Ascending aorta (tissue), 2 donors: ENCODE measurements at regions not wholly inside any gene's neighbourhood (a gene's known extent, or its start where the extent isn't known, plus 50 kb on each side); places are given as distances from the start of the nearest gene placed in this dataset.

ENCODE experiments used
- DNase-seq, 2 donors: peaks; one replicate each; pipeline ENCODE4 v3.0.0-alpha.2; 2019; ENCODE audit warnings: low spot score in 2 of 2
- H3K27ac ChIP-seq, 2 donors: fragments of 200-600 bp; sonication (generic); one replicate each; pipeline ENCODE4 v1.5.1; 2016 to 2017; ENCODE audit warnings: mild to moderate bottlenecking in 1 of 2
- H3K27me3 ChIP-seq: fragments of 200-600 bp; sonication (generic); one replicate; pipeline ENCODE4 v1.5.1; 2017
- H3K36me3 ChIP-seq, 2 donors: fragments of 200-600 bp; sonication (generic); one replicate each; pipeline ENCODE4 v1.5.1; 2016
- H3K4me1 ChIP-seq, 2 donors: fragments of 200-600 bp; sonication (generic); one replicate each; pipeline ENCODE4 v1.5.1; 2016 to 2017; ENCODE audit warnings: mild to moderate bottlenecking in 1 of 2
- H3K4me3 ChIP-seq, 2 donors: fragments of 200-600 bp; sonication (generic); one replicate each; pipeline ENCODE4 v1.5.1; 2016 to 2017; ENCODE audit warnings: mild to moderate bottlenecking in 1 of 2
- H3K9me3 ChIP-seq, 2 donors: fragments of 200-600 bp; sonication (generic); one replicate each; pipeline ENCODE4 v1.5.1; 2016
- intact Hi-C: fragments of 100-400 bp; cut with DNase I; formaldehyde crosslinking; loops from one replicate; pipeline ENCODE4 v1.15.1; 2023
- TF ChIP-seq, protein P1 (sequence below), 3 experiments: fragments of 200-600 bp in 2 of 3; fragments of 450-650 bp in 1 of 3; sonication (generic) in 2 of 3; IDR thresholded peaks; one replicate each; pipeline ENCODE4 v1.5.1; 2016 to 2019; ENCODE audit warnings: antibody characterized with exemption in 3 of 3, mild to moderate bottlenecking in 1 of 3, moderate library complexity in 1 of 3

- TF ChIP-seq, protein P1, sequence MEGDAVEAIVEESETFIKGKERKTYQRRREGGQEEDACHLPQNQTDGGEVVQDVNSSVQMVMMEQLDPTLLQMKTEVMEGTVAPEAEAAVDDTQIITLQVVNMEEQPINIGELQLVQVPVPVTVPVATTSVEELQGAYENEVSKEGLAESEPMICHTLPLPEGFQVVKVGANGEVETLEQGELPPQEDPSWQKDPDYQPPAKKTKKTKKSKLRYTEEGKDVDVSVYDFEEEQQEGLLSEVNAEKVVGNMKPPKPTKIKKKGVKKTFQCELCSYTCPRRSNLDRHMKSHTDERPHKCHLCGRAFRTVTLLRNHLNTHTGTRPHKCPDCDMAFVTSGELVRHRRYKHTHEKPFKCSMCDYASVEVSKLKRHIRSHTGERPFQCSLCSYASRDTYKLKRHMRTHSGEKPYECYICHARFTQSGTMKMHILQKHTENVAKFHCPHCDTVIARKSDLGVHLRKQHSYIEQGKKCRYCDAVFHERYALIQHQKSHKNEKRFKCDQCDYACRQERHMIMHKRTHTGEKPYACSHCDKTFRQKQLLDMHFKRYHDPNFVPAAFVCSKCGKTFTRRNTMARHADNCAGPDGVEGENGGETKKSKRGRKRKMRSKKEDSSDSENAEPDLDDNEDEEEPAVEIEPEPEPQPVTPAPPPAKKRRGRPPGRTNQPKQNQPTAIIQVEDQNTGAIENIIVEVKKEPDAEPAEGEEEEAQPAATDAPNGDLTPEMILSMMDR (IDR thresholded peaks at IDR 0.05): no peak
- Histone ChIP-seq H3K9me3 (no peaks in the 10 kb centered on the region), H3K36me3 (no peaks in the 10 kb centered on the region), H3K4me3 (no peak overlapping the region), H3K4me1 (no peaks in the 10 kb centered on the region), H3K27me3 (no peaks in the 10 kb centered on the region), H3K27ac (no peak overlapping the region)
- intact Hi-C loops: no loop called here
- DNase-seq: no peak
Observed at GRCh38 chr14:101411151-101411550, 150.1 kb upstream of the DIO3 start.

- intact Hi-C loops: no loop called here
- TF ChIP-seq, protein P1 (IDR thresholded peaks at IDR 0.05): no peak
Observed at GRCh38 chr14:101411779-101412178, 149.5 kb upstream of the DIO3 start.

DNA sequence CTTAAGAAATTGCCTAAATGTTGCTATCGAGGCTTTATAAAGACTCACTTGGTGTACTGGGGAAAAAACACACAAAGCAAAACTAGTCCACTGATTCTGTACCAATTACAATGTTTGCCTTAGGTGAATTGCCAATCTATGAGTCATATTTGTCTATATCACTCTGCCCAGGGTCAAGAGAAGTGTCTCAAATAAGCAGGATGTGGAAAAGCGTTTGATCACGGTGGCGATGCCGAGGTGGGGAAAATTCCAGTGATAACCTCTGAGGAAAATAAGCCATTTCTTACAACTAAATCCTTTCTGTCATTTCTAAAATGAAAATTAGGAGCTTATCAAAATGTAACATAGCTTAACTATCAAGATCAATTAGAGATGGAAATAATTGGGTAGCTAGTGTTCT is 148.6 kb upstream of the DIO3 start:
- H3K36me3 ChIP-seq: no peaks in the 10 kb centered on the region
- H3K27me3 ChIP-seq: no peaks in the 10 kb centered on the region
- no peak overlapping the region for H3K4me3 ChIP-seq
- intact Hi-C loops: no loop called here
- no peak overlapping the region for H3K27ac ChIP-seq
- H3K4me1 ChIP-seq: no peaks in the 10 kb centered on the region
- DNase-seq: no peak
- TF ChIP-seq, protein P1 (IDR thresholded peaks at IDR 0.05): no peak
- no peaks in the 10 kb centered on the region for H3K9me3 ChIP-seq

More at GRCh38 chr14:101411779-101412178, 149.5 kb upstream of the DIO3 start:
- H3K27me3 ChIP-seq: no peaks in the 10 kb centered on the region
- H3K4me3 ChIP-seq: no peak overlapping the region
- no peaks in the 10 kb centered on the region for H3K36me3 ChIP-seq
- H3K27ac ChIP-seq: no peak overlapping the region
- no peaks in the 10 kb centered on the region for H3K4me1 ChIP-seq
- DNase-seq: no peak
- no peaks in the 10 kb centered on the region for H3K9me3 ChIP-seq

- no peaks in the 10 kb centered on the region for H3K9me3 ChIP-seq
- no peaks in the 10 kb centered on the region for H3K4me1 ChIP-seq
- no peaks in the 10 kb centered on the region for H3K27me3 ChIP-seq
- no peak for DNase-seq
- no peak overlapping the region for H3K4me3 ChIP-seq
- no peak overlapping the region for H3K27ac ChIP-seq
- H3K36me3 ChIP-seq: no peaks in the 10 kb centered on the region
- intact Hi-C loops: no loop called here
- TF ChIP-seq, protein P1 (IDR thresholded peaks at IDR 0.05): no peak
Observed at GRCh38 chr14:101417434-101417833, 143.9 kb upstream of the DIO3 start.

DNA sequence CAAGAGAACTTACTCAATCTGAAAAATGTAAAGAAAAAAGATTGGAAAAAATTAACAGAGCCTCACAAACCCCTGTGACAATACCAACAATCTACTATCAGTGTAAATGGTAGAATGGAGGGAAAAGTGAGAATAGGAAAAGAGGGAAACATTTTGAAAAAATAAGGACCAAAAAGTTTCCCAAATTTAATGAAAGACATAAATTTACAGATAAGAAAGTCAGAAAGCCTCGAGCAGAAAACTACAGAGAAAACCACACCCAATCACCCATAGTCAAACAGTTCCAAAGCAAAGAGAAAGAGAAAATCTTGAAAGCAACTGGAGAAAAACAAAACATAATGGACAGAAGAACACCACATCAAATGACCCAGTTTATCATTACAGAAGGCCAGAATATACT is 142.7 kb upstream of the DIO3 start:
- intact Hi-C loops: no loop called here

More for the DNA sequence above, 142.7 kb upstream of the DIO3 start:
- TF ChIP-seq, protein P1 (IDR thresholded peaks at IDR 0.05): no peak
- H3K36me3 ChIP-seq: no peaks in the 10 kb centered on the region
- DNase-seq: no peak
- no peaks in the 10 kb centered on the region for H3K9me3 ChIP-seq
- H3K4me3 ChIP-seq: no peak overlapping the region
- no peaks in the 10 kb centered on the region for H3K27me3 ChIP-seq
- no peak overlapping the region for H3K27ac ChIP-seq
- no peaks in the 10 kb centered on the region for H3K4me1 ChIP-seq
